ENCODE measurements at regions not wholly inside any gene's neighbourhood (a gene's known extent, or its start where the extent isn't known, plus 50 kb on each side); places are given as distances from the start of the nearest gene placed in this dataset.

DNA sequence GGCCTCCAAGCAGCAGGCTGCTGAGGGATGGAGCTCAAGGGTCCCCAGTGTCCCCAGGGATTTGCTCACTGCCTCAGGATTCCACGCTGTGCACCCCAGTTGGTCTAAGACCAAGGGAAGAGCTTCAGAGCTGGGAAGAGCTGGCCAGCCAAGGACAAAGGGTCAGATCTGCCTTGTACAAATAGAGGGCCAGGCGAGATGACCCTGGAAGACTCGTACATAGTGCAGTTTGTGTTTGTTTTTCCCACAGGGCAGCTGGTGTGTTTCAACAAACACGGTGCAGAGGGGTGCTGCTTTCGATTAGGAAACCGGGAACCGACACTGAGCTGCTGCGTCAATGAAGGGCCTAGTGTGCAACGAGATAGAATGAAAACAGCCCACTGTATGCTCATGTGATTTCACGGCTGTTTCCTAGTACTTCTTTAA, 56.1 kb upstream of the TRPM1 start:
- TF ChIP-seq, protein P1, sequence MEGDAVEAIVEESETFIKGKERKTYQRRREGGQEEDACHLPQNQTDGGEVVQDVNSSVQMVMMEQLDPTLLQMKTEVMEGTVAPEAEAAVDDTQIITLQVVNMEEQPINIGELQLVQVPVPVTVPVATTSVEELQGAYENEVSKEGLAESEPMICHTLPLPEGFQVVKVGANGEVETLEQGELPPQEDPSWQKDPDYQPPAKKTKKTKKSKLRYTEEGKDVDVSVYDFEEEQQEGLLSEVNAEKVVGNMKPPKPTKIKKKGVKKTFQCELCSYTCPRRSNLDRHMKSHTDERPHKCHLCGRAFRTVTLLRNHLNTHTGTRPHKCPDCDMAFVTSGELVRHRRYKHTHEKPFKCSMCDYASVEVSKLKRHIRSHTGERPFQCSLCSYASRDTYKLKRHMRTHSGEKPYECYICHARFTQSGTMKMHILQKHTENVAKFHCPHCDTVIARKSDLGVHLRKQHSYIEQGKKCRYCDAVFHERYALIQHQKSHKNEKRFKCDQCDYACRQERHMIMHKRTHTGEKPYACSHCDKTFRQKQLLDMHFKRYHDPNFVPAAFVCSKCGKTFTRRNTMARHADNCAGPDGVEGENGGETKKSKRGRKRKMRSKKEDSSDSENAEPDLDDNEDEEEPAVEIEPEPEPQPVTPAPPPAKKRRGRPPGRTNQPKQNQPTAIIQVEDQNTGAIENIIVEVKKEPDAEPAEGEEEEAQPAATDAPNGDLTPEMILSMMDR (IDR thresholded peaks at IDR 0.05) = no peak
- no peak for TF ChIP-seq POLR2A (IDR thresholded peaks at IDR 0.05)
- TF ChIP-seq EP300 (IDR thresholded peaks at IDR 0.05) = no peak

All from ovary (tissue), 3 donors.